GM12878 (cell line): ENCODE measurements at regions not wholly inside any gene's neighbourhood (a gene's known extent, or its start where the extent isn't known, plus 50 kb on each side); places are given as distances from the start of the nearest gene placed in this dataset.

Experiments used
- ATAC-seq: fragments of 200-7000 bp; cut with Tn5 transposase; 3 replicates; pipeline ENCODE4 v1.9.1; 2020; ENCODE audit warnings: mild to moderate bottlenecking, moderate library complexity
- BruUV-seq: library from RNA; stranded (reverse); fragments of 400-500 nt; replicated peaks from 2 replicates; lab custom pipeline; 2021; lab: Mats Ljungman, UMichigan
- CTCF ChIA-PET: fragments of 300-600 bp; sonication (Branson Sonifier 250); formaldehyde crosslinking; extraction: SDS; loops from one replicate; lab custom pipeline; 2021; ENCODE audit warnings: inconsistent platforms; lab: Yijun Ruan, JAX
- POLR2A ChIA-PET: fragments of 350-600 bp; formaldehyde crosslinking; extraction: SDS; loops from one replicate; lab custom pipeline; 2021; ENCODE audit warnings: inconsistent platforms; lab: Charles Lee
- RAD21 ChIA-PET: fragments of 300-600 bp; sonication (Branson Sonifier 250); formaldehyde crosslinking; loops from one replicate; lab custom pipeline; 2023; ENCODE audit warnings: antibody characterized with exemption; ENCODE audit not compliant: unreplicated experiment; lab: Charles Lee
- SMC1A ChIA-PET: fragments of 300-600 bp; sonication (Branson Sonifier 250); formaldehyde crosslinking; loops from one replicate; lab custom pipeline; 2023; ENCODE audit not compliant: unreplicated experiment, uncharacterized antibody; lab: Charles Lee
- DNase-seq: peaks from one replicate; pipeline ENCODE4 v3.0.0-alpha.2; 2011; ENCODE audit warnings: low read depth, low spot score
- FAIRE-seq: peaks from 3 replicates; lab custom pipeline; 2011; peaks lifted over from hg19 to GRCh38; lab: Jason Lieb, UNC
- H2AFZ ChIP-seq: 2 replicates; pipeline ENCODE4 v1.6.0; 2011; ENCODE audit warnings: low read depth, low read length, control low read depth; ENCODE audit not compliant: control insufficient read depth
- H3K27ac ChIP-seq: 2 replicates; pipeline ENCODE4 v1.5.1; 2011; ENCODE audit warnings: control low read depth; ENCODE audit not compliant: control insufficient read depth, insufficient read depth
- H3K27me3 ChIP-seq, 2 experiments: replicated peaks in 1 of 2; 2 replicates each; pipeline versions ENCODE4 v1.6.0 to v1.6.1; 2011; ENCODE audit warnings: low read length in 1 of 2; ENCODE audit not compliant: control insufficient read depth in 2 of 2, insufficient read depth in 2 of 2
- H3K36me3 ChIP-seq, 2 experiments: 2 replicates each; pipeline ENCODE4 v1.5.1; 2011; ENCODE audit warnings: low read length in 1 of 2; ENCODE audit not compliant: control insufficient read depth in 2 of 2, insufficient read depth in 2 of 2
- H3K4me1 ChIP-seq: 2 replicates; pipeline ENCODE4 v1.6.1; 2011; ENCODE audit warnings: mild to moderate bottlenecking, low read length, moderate library complexity, mixed read lengths; ENCODE audit not compliant: control insufficient read depth, insufficient read depth
- H3K4me2 ChIP-seq: 2 replicates; pipeline ENCODE4 v1.6.0; 2011; ENCODE audit warnings: control low read depth; ENCODE audit not compliant: control insufficient read depth, insufficient read depth
- H3K4me3 ChIP-seq: fragments of 200-600 bp; sonication (generic); 2 replicates; pipeline ENCODE4 v1.5.1; 2016
- H3K79me2 ChIP-seq: 2 replicates; pipeline ENCODE4 v1.6.0; 2011; ENCODE audit warnings: low read length; ENCODE audit not compliant: control insufficient read depth, insufficient read depth
- H3K9ac ChIP-seq: 2 replicates; pipeline ENCODE4 v1.8.0; 2011; ENCODE audit warnings: low read length, control low read depth, mixed read lengths; ENCODE audit not compliant: control insufficient read depth, insufficient read depth
- H3K9me3 ChIP-seq: replicated peaks from 3 replicates; pipeline ENCODE4 v1.5.1; 2011; ENCODE audit warnings: mild to moderate bottlenecking, low read length; ENCODE audit not compliant: control insufficient read depth, insufficient read depth
- H4K20me1 ChIP-seq: 2 replicates; pipeline ENCODE4 v1.6.0; 2011; ENCODE audit not compliant: control insufficient read depth, insufficient read depth
- ZZZ3 ChIP-seq: IDR thresholded peaks from 2 replicates; pipeline ENCODE4 v1.6.1; 2011; ENCODE audit warnings: low read depth; ENCODE audit not compliant: control insufficient read depth, insufficient read length
- WGBS: methylation state at CpG from one replicate; pipeline ENCODE4 v1.1.6; 2016; ENCODE audit warnings: low lambda C conversion rate; ENCODE audit not compliant: insufficient replicate concordance, insufficient coverage; ENCODE audit errors: missing lambda C conversion rate; 5-methylcytosine and 5-hydroxymethylcytosine counted together
- in situ Hi-C: fragments of 300-500 bp; cut with MboI; formaldehyde crosslinking; loops from 9 replicates; pipeline ENCODE4 v1.14.3; 2018; ENCODE audit warnings: mixed read lengths
- intact Hi-C: fragments of 100-400 bp; cut with micrococcal nuclease; formaldehyde crosslinking; loops from one replicate; pipeline ENCODE4 v1.14.2; 2022; ENCODE audit not compliant: unreplicated experiment
- TF ChIP-seq, protein P1 (sequence below): fragments of 450-650 bp; IDR thresholded peaks from 2 replicates; pipeline ENCODE4 v1.6.1; 2017; ENCODE audit warnings: low read depth, mild to moderate bottlenecking, moderate library complexity

- H3K36me3 ChIP-seq = no peaks in the 10 kb centered on the region
- in situ Hi-C loops (no loop called here), intact Hi-C loops (no loop called here)
- H3K27ac ChIP-seq = no peak overlapping the region
- no TSS peak for BruUV-seq
- H3K79me2 ChIP-seq = no peaks in the 10 kb centered on the region
- SMC1A ChIA-PET = no interaction called here
- no peaks in the 10 kb centered on the region for H3K4me1 ChIP-seq
- no peaks in the 10 kb centered on the region for H3K27me3 ChIP-seq
- no peak for DNase-seq
- no peak for FAIRE-seq
- CTCF ChIA-PET = no interaction called here
- H3K9me3 ChIP-seq = no peaks in the 10 kb centered on the region; the same call in 2 of the 3 replicates
- WGBS = 45% methylated on average over 22 of the region's 22 CpGs
- RAD21 ChIA-PET = no interaction called here
- H3K9ac ChIP-seq = no peak overlapping the region
- H2AFZ ChIP-seq = no peak overlapping the region
- TF ChIP-seq ZZZ3 = no peak
- H3K4me3 ChIP-seq = no peak overlapping the region
- H4K20me1 ChIP-seq = no peaks in the 10 kb centered on the region
- no peak overlapping the region for H3K4me2 ChIP-seq
- no peak for ATAC-seq
- POLR2A ChIA-PET = no interaction called here
These were observed 111.6 kb upstream of the NKX1-1 start for GRCh38 chr4:1517592-1518411.

DNA sequence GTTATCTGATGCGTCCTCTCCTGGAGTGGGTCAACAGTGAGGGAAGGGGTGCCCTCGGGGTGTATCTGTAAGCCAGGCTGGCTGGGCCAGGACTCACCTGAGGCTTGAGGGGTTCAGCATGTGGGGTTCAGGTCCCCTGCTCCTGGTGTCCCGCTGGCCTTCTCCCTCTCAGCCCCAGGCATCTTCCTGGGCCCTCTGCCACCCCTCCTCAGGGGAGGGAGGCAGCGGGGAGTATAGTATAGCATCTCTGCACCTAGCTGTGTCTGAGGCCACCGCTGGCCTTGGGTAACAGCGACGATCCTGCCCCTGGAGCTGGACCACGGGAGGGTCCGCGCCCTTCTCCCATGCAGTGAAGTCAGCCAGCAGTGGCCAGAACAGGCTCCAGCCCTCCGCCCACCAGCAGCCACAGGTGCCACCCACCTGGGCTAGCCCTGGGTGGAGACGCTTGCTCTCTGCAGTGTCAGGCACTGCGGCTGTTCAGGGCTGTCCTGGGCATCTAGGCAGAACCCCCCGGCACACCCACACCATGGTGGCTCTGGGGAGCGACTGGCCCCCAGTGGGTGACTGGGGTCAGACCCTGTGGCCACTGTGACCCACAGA lies 110.7 kb upstream of the NKX1-1 start:
- in situ Hi-C loops = no loop called here
- ChIA-PET CTCF (no interaction called here), RAD21 (no interaction called here), POLR2A (no interaction called here), SMC1A (no interaction called here)
- Histone ChIP-seq H3K9me3 (no peaks in the 10 kb centered on the region; the same call in 2 of the 3 replicates), H3K4me2 (no peak overlapping the region), H3K4me3 (no peak overlapping the region), H4K20me1 (no peaks in the 10 kb centered on the region), H3K27ac (no peak overlapping the region), H3K79me2 (no peaks in the 10 kb centered on the region), H3K36me3 (no peaks in the 10 kb centered on the region), H3K9ac (no peak overlapping the region), H3K4me1 (no peaks in the 10 kb centered on the region), H3K27me3 (no peaks in the 10 kb centered on the region), H2AFZ (no peak overlapping the region)
- WGBS = 36% methylated on average over 14 of the region's 15 CpGs
- no peak for DNase-seq
- no peak for ATAC-seq
- intact Hi-C loops = no loop called here
- no TSS peak for BruUV-seq
- TF ChIP-seq, protein P1, sequence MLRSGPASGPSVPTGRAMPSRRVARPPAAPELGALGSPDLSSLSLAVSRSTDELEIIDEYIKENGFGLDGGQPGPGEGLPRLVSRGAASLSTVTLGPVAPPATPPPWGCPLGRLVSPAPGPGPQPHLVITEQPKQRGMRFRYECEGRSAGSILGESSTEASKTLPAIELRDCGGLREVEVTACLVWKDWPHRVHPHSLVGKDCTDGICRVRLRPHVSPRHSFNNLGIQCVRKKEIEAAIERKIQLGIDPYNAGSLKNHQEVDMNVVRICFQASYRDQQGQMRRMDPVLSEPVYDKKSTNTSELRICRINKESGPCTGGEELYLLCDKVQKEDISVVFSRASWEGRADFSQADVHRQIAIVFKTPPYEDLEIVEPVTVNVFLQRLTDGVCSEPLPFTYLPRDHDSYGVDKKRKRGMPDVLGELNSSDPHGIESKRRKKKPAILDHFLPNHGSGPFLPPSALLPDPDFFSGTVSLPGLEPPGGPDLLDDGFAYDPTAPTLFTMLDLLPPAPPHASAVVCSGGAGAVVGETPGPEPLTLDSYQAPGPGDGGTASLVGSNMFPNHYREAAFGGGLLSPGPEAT = no peak
- FAIRE-seq = no peak
